ENCODE measurements at regions not wholly inside any gene's neighbourhood (a gene's known extent, or its start where the extent isn't known, plus 50 kb on each side); places are given as distances from the start of the nearest gene placed in this dataset.
"Not testable (repeated sequence)": the region's sequence is repeated elsewhere in the genome, so short reads cannot be mapped to it uniquely, and the experiment has no call there.

DNA sequence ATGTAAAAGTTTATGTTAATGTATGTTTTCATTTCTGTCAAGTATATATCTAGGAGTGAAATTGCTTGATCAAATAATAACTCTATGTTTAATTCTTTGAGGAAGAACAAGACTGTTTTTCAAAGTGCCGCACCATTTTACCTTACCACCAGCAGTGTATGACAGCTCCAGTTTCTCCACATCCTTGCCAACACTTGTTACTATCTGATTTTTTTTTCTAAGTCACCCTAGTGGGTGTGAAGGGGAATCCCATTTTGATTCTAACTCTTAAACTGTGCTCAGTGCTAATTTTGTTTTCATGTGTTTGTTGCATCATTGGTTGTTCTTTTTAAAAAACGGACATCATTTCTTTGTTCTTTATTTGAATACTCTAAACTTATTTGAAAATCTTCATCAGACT, 120.2 kb upstream of the CDK6 start:
- no peaks in the 10 kb centered on the region for H4K20me1 ChIP-seq (ENCODE audit: insufficient read depth, low read depth, low read length)

DNA sequence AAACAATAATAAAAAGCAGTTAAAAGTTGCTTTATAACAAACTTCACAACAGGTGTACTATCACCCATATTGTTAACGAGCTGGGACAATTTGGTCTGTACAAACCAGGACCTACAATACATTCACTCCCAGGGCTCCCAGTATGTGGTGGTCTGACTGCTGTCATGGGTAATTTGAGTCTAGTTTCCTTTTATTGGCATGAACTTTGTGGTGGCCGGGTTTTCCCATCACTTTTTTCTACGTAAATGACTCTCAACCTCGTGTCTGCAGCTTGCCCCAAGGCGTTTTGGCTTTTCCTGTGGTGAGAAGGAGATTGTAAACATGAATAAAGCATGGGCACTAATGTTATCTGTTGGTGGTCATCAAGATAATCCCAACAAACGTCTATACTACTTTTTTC, 118.7 kb upstream of the CDK6 start:
- H3K9me3 ChIP-seq (ENCODE audit: low read length), result no peaks in the 10 kb centered on the region
- no peaks in the 10 kb centered on the region for H4K20me1 ChIP-seq (ENCODE audit: insufficient read depth, low read depth, low read length)
- H3K4me3 ChIP-seq (ENCODE audit: low read length), result no peak overlapping the region
- H3K27ac ChIP-seq (ENCODE audit: low read length), result no peak overlapping the region
- H3K9me2 ChIP-seq (replicated peaks; ENCODE audit: insufficient read depth, low read length), result no peaks in the 10 kb centered on the region
- no peak for DNase-seq
- H3K9ac ChIP-seq (ENCODE audit: low read length), result no peak overlapping the region
- no peaks in the 10 kb centered on the region for H3K36me3 ChIP-seq (ENCODE audit: insufficient read depth, low read length)
- H2AFZ ChIP-seq (ENCODE audit: low read length), result no peak overlapping the region
- no peaks in the 10 kb centered on the region for H3K79me2 ChIP-seq (ENCODE audit: low read length)
- peaks cover 2% of the 10 kb centered on the region; the same call in 1 of the 2 replicates for H3K27me3 ChIP-seq (ENCODE audit: low read length)
- H3K4me1 ChIP-seq (ENCODE audit: low read length), result no peaks in the 10 kb centered on the region
- no peak overlapping the region for H3K4me2 ChIP-seq (ENCODE audit: low read depth, low read length, poor library complexity, severe bottlenecking)

More for the DNA sequence above, 120.2 kb upstream of the CDK6 start:
- no peak overlapping the region for H3K4me2 ChIP-seq (ENCODE audit: low read depth, low read length, poor library complexity, severe bottlenecking)
- DNase-seq, result no peak
- H3K36me3 ChIP-seq (ENCODE audit: insufficient read depth, low read length), result no peaks in the 10 kb centered on the region
- no peak overlapping the region for H2AFZ ChIP-seq (ENCODE audit: low read length)
- H3K4me3 ChIP-seq (ENCODE audit: low read length), result no peak overlapping the region
- no peaks in the 10 kb centered on the region for H3K4me1 ChIP-seq (ENCODE audit: low read length)
- no peaks in the 10 kb centered on the region for H3K9me3 ChIP-seq (ENCODE audit: low read length)
- H3K9ac ChIP-seq (ENCODE audit: low read length), result no peak overlapping the region
- H3K9me2 ChIP-seq (replicated peaks; ENCODE audit: insufficient read depth, low read length), result no peaks in the 10 kb centered on the region
- peaks cover 2% of the 10 kb centered on the region; the same call in 1 of the 2 replicates for H3K27me3 ChIP-seq (ENCODE audit: low read length)
- H3K79me2 ChIP-seq (ENCODE audit: low read length), result no peaks in the 10 kb centered on the region
- no peak overlapping the region for H3K27ac ChIP-seq (ENCODE audit: low read length)

DNA sequence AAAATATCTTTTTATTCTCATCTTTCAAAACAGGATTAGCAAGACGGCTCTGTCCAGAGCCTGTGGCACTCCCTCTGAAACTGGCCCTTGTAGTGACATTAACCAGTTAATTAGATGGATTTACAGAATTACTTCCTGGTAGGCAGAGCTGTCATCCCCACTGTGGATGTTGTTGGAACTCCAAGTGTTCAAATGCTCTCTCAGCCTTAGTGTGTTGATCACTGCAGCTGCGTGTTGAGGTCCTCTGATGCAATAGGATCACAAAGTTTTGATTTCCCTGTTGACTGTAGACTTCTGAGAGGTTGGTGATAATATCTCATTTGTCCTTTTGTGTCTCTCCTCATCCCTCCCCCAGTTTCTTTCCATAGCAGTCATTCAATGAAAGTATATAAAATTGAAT, 117.3 kb upstream of the CDK6 start:
- peaks cover 2% of the 10 kb centered on the region; the same call in 1 of the 2 replicates for H3K27me3 ChIP-seq (ENCODE audit: low read length)
- H4K20me1 ChIP-seq (ENCODE audit: insufficient read depth, low read depth, low read length), result no peaks in the 10 kb centered on the region
- no peaks in the 10 kb centered on the region for H3K79me2 ChIP-seq (ENCODE audit: low read length)
- no peak for DNase-seq
- H3K4me3 ChIP-seq (ENCODE audit: low read length), result no peak overlapping the region
- H3K9me2 ChIP-seq (replicated peaks; ENCODE audit: insufficient read depth, low read length), result no peaks in the 10 kb centered on the region
- H3K9ac ChIP-seq (ENCODE audit: low read length), result no peak overlapping the region
- no peak overlapping the region for H3K27ac ChIP-seq (ENCODE audit: low read length)
- H3K4me2 ChIP-seq (ENCODE audit: low read depth, low read length, poor library complexity, severe bottlenecking), result no peak overlapping the region
- H3K4me1 ChIP-seq (ENCODE audit: low read length), result no peaks in the 10 kb centered on the region
- H3K36me3 ChIP-seq (ENCODE audit: insufficient read depth, low read length), result no peaks in the 10 kb centered on the region
- H2AFZ ChIP-seq (ENCODE audit: low read length), result no peak overlapping the region
- no peaks in the 10 kb centered on the region for H3K9me3 ChIP-seq (ENCODE audit: low read length)

DNA sequence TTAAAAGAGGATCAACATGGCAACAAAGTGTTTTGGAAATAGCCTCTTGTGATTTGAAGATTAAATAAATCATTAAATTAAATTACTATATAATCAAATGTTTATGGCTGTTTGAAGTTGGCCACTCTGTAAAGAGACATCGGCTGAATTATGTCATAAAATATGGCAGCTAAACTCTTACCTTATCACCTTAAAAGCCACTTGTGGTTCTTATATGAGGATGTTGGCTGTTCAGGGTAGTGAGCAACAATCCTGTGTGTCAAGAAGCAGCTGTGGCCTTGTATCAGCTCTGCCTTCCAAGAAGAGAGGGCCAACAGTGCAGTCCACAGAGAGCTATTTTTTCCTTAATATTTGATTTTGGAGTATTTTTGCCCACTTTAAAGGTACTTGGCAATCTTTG, 113.4 kb upstream of the CDK6 start:
- Histone ChIP-seq H3K9me3 (ENCODE audit: low read length) (no peaks in the 10 kb centered on the region), H3K27me3 (ENCODE audit: low read length) (0 out of 2 replicates have a peak, but pooled peaks cover 2% of the 10 kb centered on the region), H3K9ac (ENCODE audit: low read length) (no peak overlapping the region), H3K79me2 (ENCODE audit: low read length) (no peaks in the 10 kb centered on the region), H3K4me1 (ENCODE audit: low read length) (no peaks in the 10 kb centered on the region), H3K36me3 (ENCODE audit: insufficient read depth, low read length) (no peaks in the 10 kb centered on the region), H3K4me2 (ENCODE audit: low read depth, low read length, poor library complexity, severe bottlenecking) (no peak overlapping the region), H4K20me1 (ENCODE audit: insufficient read depth, low read depth, low read length) (no peaks in the 10 kb centered on the region), H3K9me2 (replicated peaks; ENCODE audit: insufficient read depth, low read length) (no peaks in the 10 kb centered on the region), H3K27ac (ENCODE audit: low read length) (no peak overlapping the region), H2AFZ (ENCODE audit: low read length) (no peak overlapping the region), H3K4me3 (ENCODE audit: low read length) (no peak overlapping the region)
- DNase-seq, result no peak

DNA sequence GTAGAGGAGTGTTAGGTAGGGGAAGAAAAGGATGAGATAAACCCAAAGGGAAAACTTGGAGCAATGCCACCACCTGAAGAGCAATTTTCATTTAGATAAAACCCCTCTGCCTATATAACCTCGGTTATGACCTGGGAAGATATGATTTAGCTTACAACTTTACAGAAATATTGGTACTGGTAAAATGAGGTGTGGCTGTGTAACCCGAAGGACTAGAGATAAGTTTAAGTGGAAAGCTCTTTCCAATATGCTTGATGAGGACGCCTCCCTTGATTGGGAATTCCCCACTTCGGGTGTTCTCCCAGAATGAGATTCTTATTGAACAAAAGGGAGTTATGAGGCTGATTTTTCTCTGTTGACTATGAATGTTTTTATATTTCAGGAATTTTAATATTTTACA, 109.5 kb upstream of the CDK6 start:
- Histone ChIP-seq H2AFZ (ENCODE audit: low read length) (no peak overlapping the region), H3K27me3 (ENCODE audit: low read length) (no peaks in the 10 kb centered on the region), H4K20me1 (ENCODE audit: insufficient read depth, low read depth, low read length) (no peaks in the 10 kb centered on the region), H3K9me3 (ENCODE audit: low read length) (no peaks in the 10 kb centered on the region), H3K36me3 (ENCODE audit: insufficient read depth, low read length) (no peaks in the 10 kb centered on the region), H3K4me2 (ENCODE audit: low read depth, low read length, poor library complexity, severe bottlenecking) (no peak overlapping the region), H3K9me2 (replicated peaks; ENCODE audit: insufficient read depth, low read length) (no peaks in the 10 kb centered on the region), H3K4me1 (ENCODE audit: low read length) (no peaks in the 10 kb centered on the region), H3K9ac (ENCODE audit: low read length) (no peak overlapping the region), H3K79me2 (ENCODE audit: low read length) (no peaks in the 10 kb centered on the region), H3K27ac (ENCODE audit: low read length) (no peak overlapping the region), H3K4me3 (ENCODE audit: low read length) (no peak overlapping the region)
- DNase-seq, result no peak

DNA sequence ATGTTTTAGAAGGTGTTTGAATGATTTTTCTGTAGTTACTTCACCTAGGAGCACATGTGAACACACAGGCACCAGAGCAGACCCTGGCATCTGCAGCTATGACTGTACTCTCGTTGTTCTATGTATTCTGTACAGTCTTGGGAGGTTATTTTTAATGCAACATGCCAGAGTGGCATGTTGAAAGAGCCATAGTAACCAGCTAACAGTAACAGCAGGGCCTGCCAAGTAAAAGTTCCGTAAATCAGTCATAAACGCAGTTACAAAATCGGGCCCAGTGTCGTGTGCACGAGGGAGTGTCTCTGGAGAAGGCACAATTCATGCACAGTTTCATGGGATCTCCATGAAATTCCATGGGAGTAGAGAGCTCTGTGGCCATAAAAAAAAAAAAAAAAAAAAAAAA, 108.3 kb upstream of the CDK6 start:
- no peak overlapping the region for H3K9ac ChIP-seq (ENCODE audit: low read length)
- no peak overlapping the region for H3K27ac ChIP-seq (ENCODE audit: low read length)
- no peak overlapping the region for H2AFZ ChIP-seq (ENCODE audit: low read length)
- H4K20me1 ChIP-seq (ENCODE audit: insufficient read depth, low read depth, low read length), result no peaks in the 10 kb centered on the region
- H3K36me3 ChIP-seq (ENCODE audit: insufficient read depth, low read length), result no peaks in the 10 kb centered on the region
- H3K9me2 ChIP-seq (replicated peaks; ENCODE audit: insufficient read depth, low read length), result no peaks in the 10 kb centered on the region
- no peaks in the 10 kb centered on the region for H3K4me1 ChIP-seq (ENCODE audit: low read length)
- DNase-seq, result no peak
- H3K4me2 ChIP-seq (ENCODE audit: low read depth, low read length, poor library complexity, severe bottlenecking), result no peak overlapping the region
- H3K9me3 ChIP-seq (ENCODE audit: low read length), result no peaks in the 10 kb centered on the region
- H3K27me3 ChIP-seq (ENCODE audit: low read length), result no peaks in the 10 kb centered on the region
- no peaks in the 10 kb centered on the region for H3K79me2 ChIP-seq (ENCODE audit: low read length)
- no peak overlapping the region for H3K4me3 ChIP-seq (ENCODE audit: low read length)

DNA sequence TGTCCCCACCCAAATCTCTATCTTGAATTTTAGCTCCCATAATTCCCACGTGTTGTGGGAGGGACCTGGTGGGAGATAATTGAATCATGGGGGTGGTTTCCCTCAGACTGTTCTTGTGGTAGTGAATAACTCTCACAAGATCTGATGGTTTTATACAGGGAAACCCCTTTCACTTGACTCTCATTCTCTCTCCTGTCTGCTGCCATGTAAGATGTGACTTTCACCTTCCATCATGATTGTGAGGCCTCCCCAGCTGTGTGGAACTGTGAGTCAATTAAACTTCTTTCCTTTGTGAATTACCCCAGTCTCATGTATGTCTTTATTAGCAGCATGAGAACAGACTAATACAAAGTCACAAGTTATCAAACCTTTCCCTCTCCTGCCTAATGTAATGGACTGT, 106.3 kb upstream of the CDK6 start:
- not testable (repeated sequence) for H3K27me3 ChIP-seq (ENCODE audit: low read length); H3K79me2 ChIP-seq (ENCODE audit: low read length); H3K4me1 ChIP-seq (ENCODE audit: low read length); H2AFZ ChIP-seq (ENCODE audit: low read length); H3K9me3 ChIP-seq (ENCODE audit: low read length); H3K9ac ChIP-seq (ENCODE audit: low read length); H3K9me2 ChIP-seq (replicated peaks; ENCODE audit: insufficient read depth, low read length); H4K20me1 ChIP-seq (ENCODE audit: insufficient read depth, low read depth, low read length); H3K4me2 ChIP-seq (ENCODE audit: low read depth, low read length, poor library complexity, severe bottlenecking); H3K36me3 ChIP-seq (ENCODE audit: insufficient read depth, low read length); DNase-seq; H3K4me3 ChIP-seq (ENCODE audit: low read length); H3K27ac ChIP-seq (ENCODE audit: low read length)

DNA sequence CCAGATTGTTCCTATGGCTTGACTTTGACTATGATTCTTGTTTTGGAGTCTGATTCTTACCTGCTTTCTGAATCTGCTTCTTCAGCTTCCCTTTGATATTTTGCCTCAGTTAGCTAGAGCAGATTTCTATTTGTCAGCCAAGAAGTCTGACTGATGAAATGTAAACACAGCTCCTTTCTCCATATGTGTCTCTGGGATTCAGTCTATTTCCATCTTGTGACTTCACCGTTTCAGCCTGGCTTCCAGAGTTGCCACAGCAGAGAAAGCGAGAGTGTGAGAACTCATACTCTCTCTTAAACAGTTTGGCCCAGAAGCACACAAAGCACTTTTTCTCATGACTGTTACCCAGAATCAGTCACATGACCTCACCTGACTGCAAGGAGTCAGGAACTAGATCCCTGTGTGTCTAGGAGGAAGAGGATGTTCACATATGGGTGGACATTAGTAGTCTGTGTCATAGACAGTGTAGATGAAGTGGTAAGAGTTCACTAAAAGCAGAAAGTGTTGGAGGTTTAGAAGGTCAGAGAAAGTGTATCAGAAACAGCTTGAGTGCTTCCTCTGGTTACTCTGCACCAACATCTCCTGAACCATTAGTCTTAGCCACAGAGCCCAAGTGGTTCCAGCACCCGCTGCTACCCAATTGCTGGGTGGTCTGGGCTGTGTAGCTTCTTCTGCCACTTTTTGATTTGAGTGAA, 103.4 kb upstream of the CDK6 start:
- no peak for DNase-seq
- Histone ChIP-seq H3K36me3 (ENCODE audit: insufficient read depth, low read length) (no peaks in the 10 kb centered on the region), H3K27ac (ENCODE audit: low read length) (no peak overlapping the region), H3K4me1 (ENCODE audit: low read length) (no peaks in the 10 kb centered on the region), H3K27me3 (ENCODE audit: low read length) (no peaks in the 10 kb centered on the region), H3K4me3 (ENCODE audit: low read length) (no peak overlapping the region), H2AFZ (ENCODE audit: low read length) (no peak overlapping the region), H3K9ac (ENCODE audit: low read length) (no peak overlapping the region), H3K9me2 (replicated peaks; ENCODE audit: insufficient read depth, low read length) (no peaks in the 10 kb centered on the region), H4K20me1 (ENCODE audit: insufficient read depth, low read depth, low read length) (no peaks in the 10 kb centered on the region), H3K9me3 (ENCODE audit: low read length) (no peaks in the 10 kb centered on the region), H3K4me2 (ENCODE audit: low read depth, low read length, poor library complexity, severe bottlenecking) (no peak overlapping the region), H3K79me2 (ENCODE audit: low read length) (no peaks in the 10 kb centered on the region)

Measured in Karpas-422 (cell line).